Epithelial cell of esophagus (primary cell): ENCODE measurements at regions not wholly inside any gene's neighbourhood (a gene's known extent, or its start where the extent isn't known, plus 50 kb on each side); places are given as distances from the start of the nearest gene placed in this dataset.
A peak's percentile ranks its signal among the peaks of the same experiment; 100 is the strongest.
"Not testable (repeated sequence)": the region's sequence is repeated elsewhere in the genome, so short reads cannot be mapped to it uniquely, and the experiment has no call there.

Experiments
- DNase-seq: peaks from one replicate; pipeline ENCODE4 v3.0.0; 2010; ENCODE audit warnings: low read depth
- H3K4me3 ChIP-seq: 2 replicates; pipeline ENCODE4 v1.5.1; 2011; ENCODE audit warnings: mild to moderate bottlenecking, low read length, control low read depth
- TF ChIP-seq, protein P1 (sequence below): IDR thresholded peaks from 2 replicates; pipeline ENCODE4 v1.5.1; 2011; ENCODE audit warnings: low read depth, mild to moderate bottlenecking, low read length, control low read depth, inconsistent platforms; ENCODE audit not compliant: insufficient read depth; ENCODE audit errors: missing control alignments

DNA sequence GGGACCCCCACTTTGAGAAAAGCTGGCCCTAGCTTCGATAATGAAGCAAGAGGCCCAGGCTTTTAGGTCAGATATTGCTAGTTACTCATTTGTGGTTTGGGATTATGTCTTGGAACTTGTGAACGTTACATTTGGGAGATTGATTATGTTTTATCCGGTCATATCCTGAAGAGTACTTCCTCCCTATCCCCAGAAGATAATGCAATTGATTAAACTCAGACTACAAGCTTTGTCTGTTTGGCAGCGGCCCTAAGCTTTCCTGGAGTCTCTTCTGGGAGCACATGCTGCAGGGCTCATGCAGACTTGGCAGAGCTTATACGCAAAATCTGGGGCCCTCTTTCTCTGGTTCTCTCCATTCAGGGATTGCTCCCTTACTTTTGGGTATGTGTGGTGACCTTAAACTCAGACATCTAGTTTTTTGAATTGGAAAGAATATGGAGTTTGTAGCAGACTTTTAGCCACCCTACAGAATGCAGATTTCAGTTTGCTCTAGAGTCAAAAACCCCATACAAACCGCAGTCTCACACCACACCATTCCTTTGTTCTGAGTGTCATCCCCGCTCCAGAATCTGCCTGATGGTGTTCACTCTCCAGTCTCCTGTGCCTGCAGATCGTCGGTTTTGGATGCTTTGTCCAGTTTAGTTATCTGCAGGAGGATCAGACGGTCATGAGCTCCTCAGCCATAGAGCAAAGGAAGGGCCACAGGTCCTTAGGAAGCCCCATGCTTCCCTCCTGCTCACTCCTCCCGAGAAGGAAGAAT, 449.5 kb upstream of the TRPC7 start:
- TF ChIP-seq, protein P1, sequence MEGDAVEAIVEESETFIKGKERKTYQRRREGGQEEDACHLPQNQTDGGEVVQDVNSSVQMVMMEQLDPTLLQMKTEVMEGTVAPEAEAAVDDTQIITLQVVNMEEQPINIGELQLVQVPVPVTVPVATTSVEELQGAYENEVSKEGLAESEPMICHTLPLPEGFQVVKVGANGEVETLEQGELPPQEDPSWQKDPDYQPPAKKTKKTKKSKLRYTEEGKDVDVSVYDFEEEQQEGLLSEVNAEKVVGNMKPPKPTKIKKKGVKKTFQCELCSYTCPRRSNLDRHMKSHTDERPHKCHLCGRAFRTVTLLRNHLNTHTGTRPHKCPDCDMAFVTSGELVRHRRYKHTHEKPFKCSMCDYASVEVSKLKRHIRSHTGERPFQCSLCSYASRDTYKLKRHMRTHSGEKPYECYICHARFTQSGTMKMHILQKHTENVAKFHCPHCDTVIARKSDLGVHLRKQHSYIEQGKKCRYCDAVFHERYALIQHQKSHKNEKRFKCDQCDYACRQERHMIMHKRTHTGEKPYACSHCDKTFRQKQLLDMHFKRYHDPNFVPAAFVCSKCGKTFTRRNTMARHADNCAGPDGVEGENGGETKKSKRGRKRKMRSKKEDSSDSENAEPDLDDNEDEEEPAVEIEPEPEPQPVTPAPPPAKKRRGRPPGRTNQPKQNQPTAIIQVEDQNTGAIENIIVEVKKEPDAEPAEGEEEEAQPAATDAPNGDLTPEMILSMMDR = no peak

DNA sequence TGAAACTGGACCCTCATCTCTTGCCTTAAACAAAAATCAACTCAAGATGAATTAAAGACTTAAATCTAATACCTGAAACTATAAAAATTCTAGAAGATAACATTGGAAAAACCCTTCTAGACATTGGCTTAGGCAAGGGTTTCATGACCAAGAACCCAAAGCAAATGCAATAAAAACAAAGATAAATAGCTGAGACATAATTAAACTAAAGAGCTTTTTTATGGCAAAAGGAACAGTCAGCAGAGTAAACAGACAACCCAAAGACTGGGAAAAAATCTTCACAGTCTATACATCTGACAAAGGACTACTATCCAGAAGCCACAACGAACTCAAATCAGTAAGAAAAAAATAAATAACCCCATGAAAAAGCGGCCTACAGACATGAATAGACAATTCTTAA, 446.9 kb upstream of the TRPC7 start:
- H3K4me3 ChIP-seq, DNase-seq: not testable (repeated sequence)

More for the DNA sequence above, 449.5 kb upstream of the TRPC7 start:
- H3K4me3 ChIP-seq = no peak overlapping the region
- no peak for DNase-seq

DNA sequence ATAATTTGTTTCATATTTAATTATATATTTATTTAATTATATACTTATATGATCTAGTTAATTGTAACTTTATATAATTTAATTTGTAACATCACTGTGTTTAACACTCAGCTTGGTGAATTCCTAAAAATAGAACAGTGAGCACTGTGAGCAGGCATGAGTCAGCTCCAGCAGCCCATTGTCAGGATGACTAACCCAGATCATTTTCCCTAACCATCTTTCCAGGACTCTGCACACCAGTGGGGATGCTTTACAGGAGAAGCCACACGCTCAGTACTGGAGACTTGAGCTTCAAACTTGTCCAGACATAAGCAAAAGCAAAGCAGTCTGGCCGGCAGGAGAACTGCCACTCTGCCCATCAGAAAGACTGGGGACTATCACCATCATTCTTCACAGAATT, 446.2 kb upstream of the TRPC7 start:
- H3K4me3 ChIP-seq = no peak overlapping the region
- peak; percentile 90 for DNase-seq
- TF ChIP-seq, protein P1 = no peak

DNA sequence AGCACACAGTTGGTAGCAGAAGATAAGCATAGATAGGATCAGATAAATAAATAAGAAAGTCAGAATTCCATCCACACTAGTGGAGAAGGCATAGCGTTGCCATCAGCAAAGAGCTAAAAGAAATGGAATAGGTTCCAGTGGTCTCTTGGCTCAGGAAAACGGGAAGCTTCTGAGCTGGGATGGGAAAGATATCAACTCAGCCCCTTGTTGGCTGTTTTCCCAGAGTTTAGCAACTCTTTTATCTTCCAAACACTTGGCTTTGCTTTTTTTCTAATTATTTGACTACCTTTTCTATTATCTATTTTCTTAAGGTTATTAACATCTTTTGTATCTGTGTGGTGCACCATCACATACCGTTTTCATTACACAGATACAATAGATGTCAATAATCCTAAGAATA, 445.7 kb upstream of the TRPC7 start:
- TF ChIP-seq, protein P1 = no peak
- no peak overlapping the region for H3K4me3 ChIP-seq
- DNase-seq = no peak

DNA sequence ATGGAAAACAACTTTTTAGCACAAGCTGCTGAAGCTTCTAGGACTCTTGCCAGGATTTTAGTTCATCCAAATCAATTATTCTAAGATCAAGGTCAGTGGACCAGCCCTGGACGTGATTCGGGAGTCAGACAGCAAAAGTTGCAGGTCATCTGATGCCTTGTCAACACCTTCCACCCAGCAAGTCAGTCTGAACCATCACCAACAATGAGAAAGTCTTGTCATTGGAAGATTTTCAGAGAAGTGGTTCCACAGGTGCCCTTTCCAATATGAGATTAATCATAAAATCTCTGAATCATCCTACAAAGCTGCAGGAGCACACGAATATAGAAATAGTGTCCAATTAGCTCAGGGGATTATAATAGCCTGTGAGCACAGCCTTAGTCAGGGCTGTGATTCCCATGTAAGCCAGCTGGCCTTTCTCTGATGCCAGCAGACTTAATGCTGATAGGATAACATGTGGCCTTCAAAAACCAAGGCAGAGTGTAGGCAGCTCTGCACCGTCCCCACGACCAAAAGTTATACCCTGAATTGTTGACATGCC, 445.0 kb upstream of the TRPC7 start:
- H3K4me3 ChIP-seq = no peak overlapping the region
- TF ChIP-seq, protein P1 = no peak
- DNase-seq = peak; percentile 94

DNA sequence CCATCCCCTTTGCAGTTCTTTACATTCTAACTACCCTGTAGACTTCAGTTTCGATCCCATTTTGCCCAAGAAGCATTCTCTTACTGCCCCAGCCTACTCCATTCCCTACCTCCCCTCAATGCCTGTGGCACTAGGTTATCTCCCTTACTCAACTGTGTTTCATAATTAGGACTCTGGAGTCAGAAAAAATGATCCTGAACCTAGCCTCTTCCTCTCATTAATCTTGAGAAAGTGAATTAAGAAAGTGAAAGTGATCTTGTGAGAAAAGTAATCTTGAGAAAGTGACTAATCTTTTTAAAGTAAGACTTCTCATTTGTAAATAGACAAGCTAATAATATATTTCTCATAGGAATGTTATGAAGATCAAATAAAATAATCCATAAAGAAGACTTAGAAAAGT, 444.0 kb upstream of the TRPC7 start:
- TF ChIP-seq, protein P1 = no peak
- DNase-seq = peak; percentile 22
- H3K4me3 ChIP-seq = no peak overlapping the region

DNA sequence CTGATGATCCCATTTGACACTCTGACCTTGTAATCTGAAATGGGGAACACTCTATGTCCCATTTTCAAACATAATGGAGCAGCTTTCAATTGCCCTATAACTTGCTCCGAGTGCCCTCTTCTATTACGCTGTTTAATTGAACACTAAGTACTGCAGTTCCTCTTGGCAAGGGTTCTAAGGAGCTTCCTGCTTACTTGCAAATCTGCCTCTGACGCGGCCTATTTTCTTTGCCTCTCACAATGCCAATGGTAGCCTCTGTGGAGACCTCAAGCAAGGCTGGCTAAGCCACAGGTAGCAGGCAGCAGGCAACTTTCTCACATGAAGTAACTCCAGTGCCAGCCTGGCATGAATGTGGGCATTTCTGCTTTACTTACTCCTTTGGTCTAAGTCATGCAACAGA, 443.4 kb upstream of the TRPC7 start:
- TF ChIP-seq, protein P1 = no peak
- no peak for DNase-seq
- no peak overlapping the region for H3K4me3 ChIP-seq
